H9 (cell line): ENCODE measurements at regions not wholly inside any gene's neighbourhood (a gene's known extent, or its start where the extent isn't known, plus 50 kb on each side); places are given as distances from the start of the nearest gene placed in this dataset.

Experiments
- DNase-seq: peaks from one replicate; pipeline ENCODE4 v3.0.0-alpha.2; 2017
- H2AFZ ChIP-seq: one replicate; pipeline ENCODE4 v1.6.1; 2013; ENCODE audit warnings: mild to moderate bottlenecking, low read length, control low read depth, moderate library complexity
- H2AK5ac ChIP-seq: 2 replicates; pipeline ENCODE4 v1.6.1; 2013; ENCODE audit warnings: low read length, control low read depth, mixed read lengths; ENCODE audit not compliant: insufficient read length
- H2BK120ac ChIP-seq: one replicate; pipeline ENCODE4 v1.6.1; 2013; ENCODE audit warnings: low read depth, mild to moderate bottlenecking, low read length, control low read depth, inconsistent platforms; ENCODE audit not compliant: poor library complexity, severe bottlenecking
- H2BK12ac ChIP-seq: 2 replicates; pipeline ENCODE4 v1.6.1; 2013; ENCODE audit warnings: low read length, control low read depth, mixed read lengths, low read depth; ENCODE audit not compliant: insufficient read length
- H2BK15ac ChIP-seq: 2 replicates; pipeline ENCODE4 v1.6.1; 2013; ENCODE audit warnings: low read depth, low read length, control low read depth
- H2BK20ac ChIP-seq: one replicate; pipeline ENCODE4 v1.6.1; 2013; ENCODE audit warnings: low read depth, mild to moderate bottlenecking, low read length, control low read depth, inconsistent platforms; ENCODE audit not compliant: poor library complexity, severe bottlenecking
- H2BK5ac ChIP-seq: 2 replicates; pipeline ENCODE4 v1.6.1; 2013; ENCODE audit warnings: low read length, control low read depth, mixed read lengths; ENCODE audit not compliant: insufficient read length
- H3K14ac ChIP-seq: 2 replicates; pipeline ENCODE4 v1.6.1; 2013; ENCODE audit warnings: low read length, control low read depth; ENCODE audit not compliant: insufficient read depth
- H3K18ac ChIP-seq: 2 replicates; pipeline ENCODE4 v1.6.1; 2013; ENCODE audit warnings: low read depth, mild to moderate bottlenecking, mixed read lengths, low read length, control low read depth; ENCODE audit not compliant: insufficient read length
- H3K23ac ChIP-seq: 2 replicates; pipeline ENCODE4 v1.6.1; 2013; ENCODE audit warnings: low read length, control low read depth, mixed read lengths, low read depth; ENCODE audit not compliant: insufficient read length
- H3K23me2 ChIP-seq: 2 replicates; pipeline ENCODE4 v1.6.1; 2013; ENCODE audit warnings: low read depth, mild to moderate bottlenecking, mixed read lengths, low read length, control low read depth; ENCODE audit not compliant: insufficient read length, poor library complexity, severe bottlenecking
- H3K27ac ChIP-seq: 2 replicates; pipeline ENCODE4 v1.5.1; 2013; ENCODE audit warnings: low read length, control low read depth, mixed read lengths, low read depth; ENCODE audit not compliant: insufficient read length
- H3K27me3 ChIP-seq: 2 replicates; pipeline ENCODE4 v1.6.1; 2013; ENCODE audit warnings: low read length, control low read depth, inconsistent platforms; ENCODE audit not compliant: insufficient read depth
- H3K4ac ChIP-seq: 2 replicates; pipeline ENCODE4 v1.6.1; 2013; ENCODE audit warnings: low read depth, mild to moderate bottlenecking, control low read depth, inconsistent platforms, low read length, moderate library complexity
- H3K4me1 ChIP-seq: 2 replicates; pipeline ENCODE4 v1.6.1; 2013; ENCODE audit warnings: low read length, control low read depth, inconsistent platforms; ENCODE audit not compliant: insufficient read depth
- H3K4me2 ChIP-seq: 2 replicates; pipeline ENCODE4 v1.6.1; 2013; ENCODE audit warnings: low read length, control low read depth, mixed read lengths; ENCODE audit not compliant: insufficient read length, insufficient read depth
- H3K56ac ChIP-seq: 2 replicates; pipeline ENCODE4 v1.6.1; 2013; ENCODE audit warnings: low read depth, mild to moderate bottlenecking, mixed read lengths, low read length, control low read depth; ENCODE audit not compliant: insufficient read length
- H3K79me1 ChIP-seq: 2 replicates; pipeline ENCODE4 v1.6.1; 2013; ENCODE audit warnings: low read depth, mild to moderate bottlenecking, moderate library complexity, low read length, control low read depth, inconsistent platforms; ENCODE audit not compliant: insufficient read depth, poor library complexity, severe bottlenecking
- H3K79me2 ChIP-seq: 2 replicates; pipeline ENCODE4 v1.6.1; 2013; ENCODE audit warnings: low read length, control low read depth, inconsistent platforms; ENCODE audit not compliant: insufficient read depth
- H3K9ac ChIP-seq: 2 replicates; pipeline ENCODE4 v1.6.1; 2013; ENCODE audit warnings: low read length, control low read depth, mixed read lengths; ENCODE audit not compliant: insufficient read length; ENCODE audit errors: extremely low read depth
- H3K9me3 ChIP-seq: one replicate; pipeline ENCODE4 v1.6.1; 2013; ENCODE audit warnings: low read depth, low read length, inconsistent platforms; ENCODE audit not compliant: control insufficient read depth
- H3T11ph ChIP-seq: one replicate; pipeline ENCODE4 v1.6.1; 2013; ENCODE audit warnings: mild to moderate bottlenecking, low read length, control low read depth, inconsistent platforms
- H4K20me1 ChIP-seq: one replicate; pipeline ENCODE4 v1.6.1; 2013; ENCODE audit not compliant: control insufficient read depth, insufficient read length, insufficient read depth
- H4K5ac ChIP-seq: 2 replicates; pipeline ENCODE4 v1.6.1; 2013; ENCODE audit warnings: low read depth, mild to moderate bottlenecking, mixed read lengths, low read length, control low read depth; ENCODE audit not compliant: insufficient read length
- H4K8ac ChIP-seq: replicated peaks from 2 replicates; pipeline ENCODE4 v1.6.1; 2013; ENCODE audit warnings: low read length, control low read depth, mixed read lengths, low read depth; ENCODE audit not compliant: insufficient read length
- H4K91ac ChIP-seq: 2 replicates; pipeline ENCODE4 v1.6.1; 2013; ENCODE audit warnings: low read depth, mild to moderate bottlenecking, moderate library complexity, mixed read lengths, low read length, control low read depth; ENCODE audit not compliant: insufficient read length
- H3K27ac Mint-ChIP-seq, 3 experiments: 2 replicates in 2 of 3; 3 replicates in 1 of 3; pipeline ENCODE4 v1.8.0; 2020 to 2021; ENCODE audit warnings: mixed read lengths in 3 of 3, mild to moderate bottlenecking in 1 of 3, moderate library complexity in 1 of 3
- H3K27me3 Mint-ChIP-seq: 2 replicates; pipeline ENCODE4 v1.8.0; 2021; ENCODE audit warnings: low read depth, mild to moderate bottlenecking, moderate library complexity, mixed read lengths
- H3K36me3 Mint-ChIP-seq, 3 experiments: 2 replicates in 2 of 3; 3 replicates in 1 of 3; pipeline ENCODE4 v1.8.0; 2020 to 2021; ENCODE audit warnings: low read depth in 3 of 3, mixed read lengths in 3 of 3; ENCODE audit not compliant: insufficient read depth in 1 of 3
- H3K4me1 Mint-ChIP-seq, 2 experiments: 2 replicates each; pipeline ENCODE4 v1.8.0; 2020; ENCODE audit warnings: mixed read lengths in 2 of 2
- H3K4me3 Mint-ChIP-seq, 2 experiments: 2 replicates in 1 of 2; 3 replicates in 1 of 2; pipeline ENCODE4 v1.8.0; 2020 to 2021; ENCODE audit warnings: mild to moderate bottlenecking in 2 of 2, mixed read lengths in 2 of 2, moderate library complexity in 1 of 2
- H3K9me3 Mint-ChIP-seq, 2 experiments: 2 replicates in 1 of 2; 3 replicates in 1 of 2; pipeline ENCODE4 v1.8.0; 2020; ENCODE audit warnings: mild to moderate bottlenecking in 2 of 2, mixed read lengths in 2 of 2, moderate library complexity in 1 of 2
- WGBS: extraction: QIAGEN DNeasy Blood & Tissue Kit; methylation state at CpG from one replicate; pipeline ENCODE4 v1.1.7; 2013; ENCODE audit warnings: missing lambda C conversion rate, low lambda C conversion rate, mixed read lengths; ENCODE audit not compliant: insufficient read length; ENCODE audit errors: extremely low coverage; 5-methylcytosine and 5-hydroxymethylcytosine counted together
- TF ChIP-seq, protein P1 (sequence below): fragments of 200-600 bp; sonication (generic); conservative IDR thresholded peaks from 3 replicates; pipeline ENCODE4 v1.8.0; 2021; ENCODE audit warnings: antibody characterized with exemption, mild to moderate bottlenecking

GRCh38 chr12:20268121-20268732 is 100.1 kb upstream of the PDE3A start:
- Histone ChIP-seq H3K23me2 (no peaks in the 10 kb centered on the region), H3K23ac (no peak overlapping the region), H4K20me1 (no peaks in the 10 kb centered on the region), H3K9me3 (no peaks in the 10 kb centered on the region), H2AFZ (no peak overlapping the region), H3K79me2 (no peaks in the 10 kb centered on the region), H3K27ac (no peak overlapping the region), H3K27me3 (no peaks in the 10 kb centered on the region), H2BK12ac (no peak overlapping the region), H3K79me1 (no peaks in the 10 kb centered on the region), H2AK5ac (no peak overlapping the region), H3K9ac (no peak overlapping the region), H4K8ac (no peak overlapping the region), H3K4me1 (peaks cover 11% of the 10 kb centered on the region; the same call in 1 of the 2 replicates), H3K4ac (no peak overlapping the region), H3K4me2 (no peak overlapping the region), H3K56ac (no peak overlapping the region), H3K14ac (no peak overlapping the region), H2BK5ac (no peak overlapping the region), H3K18ac (no peak overlapping the region), H3T11ph (no peak overlapping the region), H4K5ac (no peak overlapping the region), H2BK120ac (no peak overlapping the region), H4K91ac (no peak overlapping the region), H2BK20ac (no peak overlapping the region), H2BK15ac (no peak overlapping the region; the same call in 1 of the 2 replicates)
- peaks cover 32 to 38% of the 10 kb centered on the region in 2 experiments for H3K4me1 Mint-ChIP-seq
- H3K36me3 Mint-ChIP-seq, result no peaks in the 10 kb centered on the region
- H3K27ac Mint-ChIP-seq, result peak overlapping the region in 1 of 3 experiments; percentile 62; a peak in 2 of 7 replicates
- WGBS, result no CpG with 5 or more reads among the region's 6 CpGs
- no peak overlapping the region for H3K4me3 Mint-ChIP-seq
- TF ChIP-seq, protein P1, sequence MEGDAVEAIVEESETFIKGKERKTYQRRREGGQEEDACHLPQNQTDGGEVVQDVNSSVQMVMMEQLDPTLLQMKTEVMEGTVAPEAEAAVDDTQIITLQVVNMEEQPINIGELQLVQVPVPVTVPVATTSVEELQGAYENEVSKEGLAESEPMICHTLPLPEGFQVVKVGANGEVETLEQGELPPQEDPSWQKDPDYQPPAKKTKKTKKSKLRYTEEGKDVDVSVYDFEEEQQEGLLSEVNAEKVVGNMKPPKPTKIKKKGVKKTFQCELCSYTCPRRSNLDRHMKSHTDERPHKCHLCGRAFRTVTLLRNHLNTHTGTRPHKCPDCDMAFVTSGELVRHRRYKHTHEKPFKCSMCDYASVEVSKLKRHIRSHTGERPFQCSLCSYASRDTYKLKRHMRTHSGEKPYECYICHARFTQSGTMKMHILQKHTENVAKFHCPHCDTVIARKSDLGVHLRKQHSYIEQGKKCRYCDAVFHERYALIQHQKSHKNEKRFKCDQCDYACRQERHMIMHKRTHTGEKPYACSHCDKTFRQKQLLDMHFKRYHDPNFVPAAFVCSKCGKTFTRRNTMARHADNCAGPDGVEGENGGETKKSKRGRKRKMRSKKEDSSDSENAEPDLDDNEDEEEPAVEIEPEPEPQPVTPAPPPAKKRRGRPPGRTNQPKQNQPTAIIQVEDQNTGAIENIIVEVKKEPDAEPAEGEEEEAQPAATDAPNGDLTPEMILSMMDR, result no peak
- DNase-seq, result no peak
- no peaks in the 10 kb centered on the region for H3K27me3 Mint-ChIP-seq
- H3K9me3 Mint-ChIP-seq, result no peaks in the 10 kb centered on the region
